A549 (cell line): ENCODE measurements at regions not wholly inside any gene's neighbourhood (a gene's known extent, or its start where the extent isn't known, plus 50 kb on each side); places are given as distances from the start of the nearest gene placed in this dataset.
"Not testable (repeated sequence)": the region's sequence is repeated elsewhere in the genome, so short reads cannot be mapped to it uniquely, and the experiment has no call there.

ENCODE experiments used
- CHD4 ChIP-seq: fragments of 200-600 bp; sonication (generic); IDR thresholded peaks from 2 replicates; pipeline ENCODE4 v1.6.1; 2016; ENCODE audit warnings: antibody characterized with exemption, mild to moderate bottlenecking, borderline replicate concordance
- E2F6 ChIP-seq: IDR thresholded peaks from 2 replicates; pipeline ENCODE4 v1.6.1; 2012; ENCODE audit warnings: low read depth, borderline replicate concordance
- HMGXB4 ChIP-seq: fragments of 250-450 bp; sonication (Bioruptor Pico); IDR thresholded peaks from 2 replicates; pipeline ENCODE4 v1.5.0; 2021; ENCODE audit warnings: mild to moderate bottlenecking, moderate library complexity, borderline replicate concordance
- MAZ ChIP-seq: fragments of 150-350 bp; IDR thresholded peaks from 2 replicates; pipeline ENCODE4 v1.6.1; 2014; ENCODE audit warnings: antibody characterized with exemption, low read depth, low read length, borderline replicate concordance
- POLR2A ChIP-seq: IDR thresholded peaks from 2 replicates; pipeline ENCODE4 v1.6.1; 2012; ENCODE audit warnings: mild to moderate bottlenecking, low read length
- RCOR1 ChIP-seq: fragments of 150-350 bp; IDR thresholded peaks from 2 replicates; pipeline ENCODE4 v1.6.1; 2014; ENCODE audit warnings: antibody characterized with exemption, low read length, low read depth
- RFX5 ChIP-seq: fragments of 450-650 bp; IDR thresholded peaks from 2 replicates; pipeline ENCODE4 v1.7.1; 2014; ENCODE audit warnings: antibody characterized with exemption, mild to moderate bottlenecking, moderate library complexity

- TF ChIP-seq POLR2A, HMGXB4, RCOR1, MAZ, CHD4, RFX5, E2F6: not testable (repeated sequence)
Measured at GRCh38 chr12:91711925-91712324, 433.7 kb downstream of the BTG1 start.
